ENCODE measurements at regions not wholly inside any gene's neighbourhood (a gene's known extent, or its start where the extent isn't known, plus 50 kb on each side); places are given as distances from the start of the nearest gene placed in this dataset.
"Not testable (repeated sequence)": the region's sequence is repeated elsewhere in the genome, so short reads cannot be mapped to it uniquely, and the experiment has no call there.

DNA sequence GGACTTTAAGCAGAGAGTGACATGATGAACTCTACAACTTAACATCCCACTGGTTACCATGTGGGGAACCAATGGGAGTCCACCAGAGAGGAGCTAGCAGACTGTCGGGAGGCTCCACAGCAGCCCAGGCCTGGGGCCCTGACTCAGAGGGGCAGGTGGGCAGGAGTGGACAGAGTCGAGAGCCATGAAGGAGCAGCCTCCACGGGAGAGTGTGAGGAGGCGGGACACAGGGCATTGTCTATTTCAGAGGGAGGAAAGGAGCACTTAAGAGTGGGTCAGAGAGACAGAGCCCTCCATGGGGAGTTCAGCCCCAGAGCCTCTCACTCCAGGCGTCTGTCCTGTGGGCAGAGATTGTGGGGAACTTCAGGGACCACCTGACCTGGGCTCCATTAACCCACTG lies 118.7 kb downstream of the CYP26B1 start:
- no peak for DNase-seq

DNA sequence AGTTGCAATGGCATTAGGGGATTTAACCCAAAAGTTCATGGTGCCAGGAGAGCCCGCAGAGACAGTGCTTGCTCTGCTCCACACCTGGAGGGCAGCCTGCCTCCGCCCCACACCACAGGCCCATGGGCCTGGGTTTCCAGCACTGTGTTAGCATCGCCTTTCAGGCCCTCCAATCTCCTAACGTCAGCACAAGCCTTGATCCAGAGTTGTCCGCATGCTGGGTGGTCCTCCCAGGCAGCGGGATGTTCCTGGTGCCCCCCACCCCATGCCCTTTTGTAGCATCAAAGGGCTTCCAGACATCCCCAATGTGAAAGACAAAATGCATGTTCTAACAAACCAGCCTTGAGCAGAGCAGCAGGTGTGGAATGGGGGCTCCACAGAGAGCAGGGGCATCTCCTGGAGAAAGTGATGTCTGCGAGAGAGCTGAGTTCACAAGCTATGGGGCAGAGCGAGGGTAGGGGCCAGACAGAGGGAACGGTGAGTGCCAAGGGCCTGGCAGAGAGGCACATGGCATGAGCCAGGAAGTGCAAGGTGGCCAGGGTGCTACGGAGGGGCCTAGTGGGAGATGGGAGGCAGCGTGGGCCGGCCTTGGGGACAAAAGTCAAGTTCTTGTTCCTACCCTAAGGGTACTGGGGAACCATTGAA lies 119.2 kb downstream of the CYP26B1 start:
- no peak for DNase-seq

DNA sequence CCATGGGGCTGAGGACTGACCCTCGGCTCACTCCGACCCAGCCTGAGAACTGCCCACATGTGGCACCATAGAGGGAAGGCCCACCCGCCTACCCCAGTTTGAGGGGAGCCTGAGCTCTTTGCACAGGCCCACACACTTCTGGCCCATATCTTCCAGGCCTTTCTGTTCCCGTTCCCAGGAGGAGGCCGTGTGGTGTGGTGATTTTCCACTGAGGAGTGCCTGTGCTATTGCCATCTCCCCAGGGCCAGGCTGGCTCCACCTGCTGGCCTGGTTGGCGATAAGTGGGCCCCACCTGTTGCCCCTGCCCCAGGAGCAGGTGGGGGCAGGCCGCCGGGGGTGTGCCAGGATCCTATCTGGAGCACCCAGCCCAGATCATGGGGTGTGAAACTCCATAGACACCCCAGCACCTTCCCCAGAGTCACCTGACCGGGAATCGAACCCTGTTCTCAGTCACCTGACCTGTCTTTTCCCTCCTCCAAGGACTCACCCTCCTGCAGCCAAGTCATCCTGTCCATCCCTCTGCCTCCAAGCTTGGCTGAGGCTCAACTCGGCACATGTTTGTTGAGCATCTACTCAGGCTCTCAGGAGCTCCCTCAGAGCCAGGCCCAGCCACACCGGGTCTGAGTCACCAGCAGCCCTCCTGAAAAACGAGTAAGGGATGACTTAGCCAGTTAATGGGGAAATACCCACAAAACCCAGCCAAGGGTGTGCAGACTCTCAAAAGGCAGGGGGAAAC lies 120.1 kb downstream of the CYP26B1 start:
- no peak for DNase-seq

DNA sequence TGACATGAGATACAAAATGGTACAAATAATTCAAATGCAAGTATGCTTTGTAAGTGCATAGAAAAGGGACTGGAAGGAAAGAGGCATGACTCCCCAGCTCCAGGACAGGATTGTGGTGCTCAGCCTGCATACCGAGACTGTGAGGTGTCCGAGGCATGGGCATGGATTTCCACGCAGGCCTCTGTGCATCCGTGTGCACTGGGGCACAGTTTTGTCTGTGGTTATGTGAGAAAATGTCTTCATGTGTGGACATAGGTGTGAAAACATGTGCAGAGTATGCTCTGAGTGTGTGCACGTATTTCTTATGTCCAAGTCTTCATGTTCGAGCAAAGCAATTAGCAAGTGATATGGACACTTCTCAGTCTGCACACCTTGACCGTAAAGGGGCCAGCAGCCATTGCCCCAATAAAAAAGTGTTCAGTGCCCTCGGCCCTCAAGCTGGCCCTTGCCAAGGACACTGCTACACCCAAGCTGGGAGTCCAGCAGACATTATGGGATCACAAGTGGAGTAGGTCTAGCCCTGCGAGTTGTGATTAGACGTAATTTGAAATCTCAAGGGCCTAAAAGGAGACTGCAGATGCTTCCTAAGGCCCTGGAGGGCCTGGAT lies 120.7 kb downstream of the CYP26B1 start:
- no peak for DNase-seq

DNA sequence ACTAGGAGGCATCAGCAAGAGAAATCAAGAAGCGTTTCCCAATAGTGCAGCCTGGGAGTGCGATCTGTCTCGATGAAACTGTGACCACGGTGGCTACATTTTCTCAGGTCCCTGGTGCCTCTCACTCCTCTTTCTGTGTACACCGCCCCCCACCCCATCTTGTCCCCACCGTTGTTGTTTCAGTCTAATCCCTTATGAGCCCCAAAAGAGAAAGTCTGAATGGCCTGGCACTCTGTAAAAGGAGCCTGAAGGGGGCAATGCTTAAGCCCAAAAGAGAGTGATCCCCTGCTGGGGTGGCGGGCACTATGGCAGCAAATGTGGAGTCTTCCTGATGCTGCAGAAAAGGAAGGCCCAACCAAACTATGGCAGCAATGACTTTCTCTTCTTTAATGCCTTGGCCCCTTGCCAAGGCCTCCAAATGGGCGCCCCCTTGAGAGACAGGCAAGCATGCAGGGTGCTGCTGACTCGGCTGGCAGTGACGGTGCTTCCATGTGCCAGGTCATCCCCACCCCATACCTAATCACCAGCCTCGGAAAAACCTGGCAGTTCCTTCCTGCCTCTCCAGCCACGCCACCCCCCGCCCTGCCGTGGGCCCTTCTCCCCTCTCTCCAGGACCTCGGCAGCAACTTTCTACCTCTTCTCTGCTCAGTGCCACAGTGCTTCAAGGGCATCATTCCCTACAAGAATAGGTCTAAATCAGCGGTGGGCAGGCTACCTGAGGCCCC lies 123.0 kb downstream of the CYP26B1 start:
- no peak for DNase-seq

DNA sequence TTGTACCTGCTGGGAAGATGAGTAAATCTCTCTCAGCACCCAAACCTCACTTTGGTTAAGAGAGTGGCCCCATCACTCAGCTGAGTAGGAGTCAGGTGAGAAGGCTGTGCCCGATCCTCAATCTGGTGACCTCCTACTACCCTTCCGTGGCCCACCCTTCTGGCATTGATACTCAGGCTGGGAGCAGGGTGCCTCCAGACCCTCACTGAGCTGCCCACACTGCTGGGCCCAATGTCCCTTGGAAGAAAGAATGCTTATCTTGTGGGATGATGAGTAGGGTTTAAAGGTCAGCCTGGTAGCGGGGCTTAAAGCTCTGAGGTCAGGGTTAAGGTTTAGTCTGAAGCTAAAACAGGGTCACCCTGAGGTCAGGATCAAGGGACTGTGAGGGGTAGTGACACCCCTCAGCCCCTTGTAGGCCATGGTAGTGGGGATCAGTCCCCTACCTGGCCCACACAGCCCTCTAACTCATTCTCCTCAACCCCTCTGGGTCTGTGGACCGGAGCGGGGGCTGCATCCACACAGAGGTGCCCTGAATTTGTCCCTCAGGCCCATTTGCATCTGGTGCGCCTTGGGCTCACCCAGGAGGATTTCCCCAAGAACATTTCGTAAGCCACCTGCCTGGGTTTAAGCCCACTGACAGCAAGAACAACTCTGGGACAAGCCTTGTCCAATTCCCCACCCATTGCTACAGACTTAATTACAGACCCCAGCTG lies 123.8 kb downstream of the CYP26B1 start:
- no peak for DNase-seq

DNA sequence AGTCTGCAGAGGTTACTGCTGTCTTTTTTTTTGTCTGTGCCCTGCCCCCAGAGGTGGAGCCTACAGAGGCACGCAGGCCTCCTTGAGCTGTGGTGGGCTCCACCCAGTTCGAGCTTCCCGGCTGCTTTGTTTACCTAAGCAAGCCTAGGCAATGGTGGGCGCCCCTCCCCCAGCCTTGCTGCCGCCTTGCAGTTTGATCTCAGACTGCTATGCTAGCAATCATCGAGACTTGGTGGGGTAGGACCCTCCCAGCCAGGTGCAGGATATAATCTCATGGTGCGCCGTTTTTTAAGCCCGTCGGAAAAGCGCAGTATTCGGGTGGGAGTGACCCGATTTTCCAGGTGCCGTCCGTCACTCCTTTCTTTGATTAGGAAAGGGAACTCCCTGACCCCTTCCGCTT lies 126.3 kb downstream of the CYP26B1 start:
- not testable (repeated sequence) for DNase-seq

DNA sequence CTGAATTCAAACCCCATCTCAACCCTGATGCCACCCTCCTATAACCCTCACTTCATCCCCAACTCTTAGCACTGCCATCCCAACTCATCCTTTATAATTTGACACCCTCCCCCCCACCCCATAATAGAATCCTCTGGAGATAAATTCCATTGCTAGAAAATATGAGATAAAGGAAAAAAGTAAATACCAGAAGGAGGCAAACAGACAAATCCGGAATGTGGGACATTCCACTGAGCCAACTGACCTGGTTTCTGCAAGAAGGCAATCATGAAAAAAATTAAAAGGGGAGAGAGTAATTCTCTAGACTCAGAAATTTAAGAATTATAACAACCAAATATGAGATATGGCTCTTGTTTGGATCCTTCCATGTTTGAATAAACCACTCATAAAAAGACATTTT lies 132.4 kb downstream of the CYP26B1 start:
- DNase-seq: no peak

DNA sequence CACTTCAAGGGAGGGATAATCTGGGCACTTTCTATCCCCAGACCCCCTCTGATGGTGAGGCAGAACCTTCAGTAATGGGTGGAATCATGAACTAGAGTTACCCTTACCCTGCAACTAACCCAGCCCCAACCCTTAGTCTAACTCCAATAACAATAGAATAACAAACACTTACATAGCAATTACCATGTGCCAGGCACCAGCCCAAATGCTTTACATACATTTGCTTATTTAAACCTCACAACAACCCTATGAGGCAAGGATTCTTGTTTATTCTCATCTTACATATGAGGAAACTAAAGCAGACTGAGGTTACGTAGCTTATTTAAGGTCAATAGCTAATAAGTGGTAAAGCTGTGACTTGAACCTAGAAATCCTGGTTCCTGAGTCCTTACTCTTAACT lies 132.8 kb downstream of the CYP26B1 start:
- no peak for DNase-seq

DNA sequence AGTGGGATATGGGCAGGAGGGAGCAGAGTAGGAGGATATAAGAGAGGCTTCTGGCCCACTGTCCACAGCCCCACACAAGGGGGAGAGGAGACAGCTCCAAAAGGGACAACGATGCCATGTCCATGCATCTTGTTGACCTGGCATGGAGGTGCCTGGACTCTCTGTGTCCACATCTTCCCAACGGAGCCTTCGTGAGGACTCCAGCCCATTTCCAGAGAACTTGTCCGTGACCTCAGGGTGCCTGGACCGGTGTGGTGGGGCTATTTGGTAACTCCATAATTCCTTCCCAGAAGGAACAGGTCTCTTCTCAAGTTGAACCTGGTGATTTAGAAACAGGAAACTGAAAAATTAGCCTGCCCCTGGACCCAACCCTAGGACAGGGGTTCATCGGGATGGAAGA lies 133.9 kb downstream of the CYP26B1 start:
- no peak for DNase-seq

DNA sequence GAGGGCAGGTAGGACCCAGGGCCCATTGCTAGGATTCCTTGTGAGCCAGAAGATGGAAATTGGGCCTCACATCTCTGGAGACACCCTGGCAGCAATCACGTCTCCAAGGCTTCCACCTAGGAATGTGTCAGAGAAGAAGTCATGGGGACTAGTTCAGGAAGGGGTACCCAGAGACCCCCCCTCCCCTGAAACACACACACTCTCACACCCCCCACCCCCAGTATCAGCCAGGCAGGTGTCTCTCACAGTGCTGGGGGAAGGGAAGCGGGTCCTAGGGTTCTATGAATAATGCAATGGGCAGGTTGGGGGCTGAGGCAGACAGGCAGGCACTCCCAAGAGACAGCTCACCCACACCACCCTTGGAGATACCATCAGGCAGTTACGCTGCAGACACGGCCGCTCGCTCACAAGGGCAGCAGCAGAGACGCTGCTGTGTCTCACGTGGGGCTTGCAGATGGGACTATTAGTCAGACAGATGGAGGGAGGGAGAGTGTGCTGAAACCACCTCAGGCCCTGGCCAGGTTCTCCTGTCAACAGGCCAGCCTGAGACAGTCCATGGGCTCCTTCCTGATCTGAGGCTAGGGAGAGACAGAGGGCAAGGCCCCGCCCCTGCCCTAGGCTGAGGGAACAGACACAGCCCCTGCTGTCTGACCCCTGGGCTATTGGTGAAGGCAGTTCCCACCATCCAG lies 134.6 kb downstream of the CYP26B1 start:
- no peak for DNase-seq

DNA sequence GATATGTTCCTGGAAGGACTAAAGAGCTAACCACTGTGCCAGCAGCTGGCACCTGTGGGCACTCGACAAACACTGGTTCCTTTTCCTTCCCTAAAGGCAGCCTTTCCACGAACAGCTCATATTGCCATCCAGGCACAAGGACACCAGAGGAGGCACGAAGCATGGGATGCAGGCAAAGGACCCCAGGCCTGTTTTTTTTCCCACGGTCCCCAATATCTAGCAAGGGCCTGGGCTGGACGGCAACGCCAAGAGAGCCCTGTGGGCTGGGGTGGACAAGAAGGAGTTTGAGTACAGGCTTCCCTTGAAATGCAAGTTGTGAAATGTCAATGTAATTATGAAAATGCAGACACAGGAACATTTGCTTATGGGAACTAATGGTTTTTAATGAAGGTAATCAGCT lies 135.9 kb downstream of the CYP26B1 start:
- no peak for DNase-seq

DNA sequence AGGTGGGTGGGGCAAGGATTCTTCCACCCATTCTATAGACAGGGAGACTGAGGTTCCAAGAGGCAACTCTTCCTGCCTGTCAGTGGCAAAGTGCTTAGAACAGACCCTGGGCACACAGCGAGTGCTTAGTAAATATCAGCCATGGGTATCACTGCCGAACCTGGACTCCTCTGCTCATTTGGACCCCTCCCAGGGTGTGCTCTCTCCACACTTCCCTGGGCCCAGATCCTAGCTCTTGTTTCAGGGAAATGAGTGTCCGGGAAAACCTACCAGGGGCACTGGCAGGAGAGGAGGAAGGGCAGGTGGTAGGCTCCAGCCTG lies 136.3 kb downstream of the CYP26B1 start:
- DNase-seq: no peak

DNA sequence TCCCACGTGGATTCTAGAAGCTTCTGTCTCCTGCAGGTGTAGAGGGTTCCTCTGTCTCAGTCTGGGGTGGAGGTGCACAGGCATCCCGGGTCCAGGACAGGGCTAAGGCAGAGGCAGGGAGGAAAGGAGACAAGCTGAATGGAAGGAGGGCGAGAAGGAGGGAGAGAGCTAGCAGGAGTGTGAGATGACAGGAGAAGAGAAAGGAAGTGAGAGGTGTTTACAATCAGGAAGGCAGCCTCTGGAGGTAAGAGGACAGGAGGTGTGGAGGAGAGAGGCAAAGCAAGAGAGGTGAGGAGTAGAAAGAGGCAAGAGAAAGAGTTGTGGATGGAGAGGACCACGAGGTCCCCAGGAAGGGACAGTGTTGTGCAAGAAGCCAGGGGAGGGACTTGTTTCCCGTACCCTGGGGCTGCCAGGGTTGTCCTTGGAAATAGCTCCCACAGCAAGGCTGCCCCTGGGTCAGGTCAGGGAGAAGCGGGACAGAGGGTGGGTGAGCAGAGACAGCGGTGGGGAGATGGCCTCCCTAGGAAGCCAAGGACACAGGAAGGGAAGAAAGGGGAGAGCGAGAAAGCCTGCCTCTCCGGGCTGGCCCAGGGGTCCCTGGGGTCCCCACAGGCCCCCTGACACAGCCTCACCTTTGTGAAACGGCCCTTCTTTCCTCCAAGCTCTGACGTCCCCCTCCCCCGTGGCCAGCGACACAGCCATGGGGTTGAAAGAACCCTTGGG lies 136.9 kb downstream of the CYP26B1 start:
- no peak for DNase-seq

DNA sequence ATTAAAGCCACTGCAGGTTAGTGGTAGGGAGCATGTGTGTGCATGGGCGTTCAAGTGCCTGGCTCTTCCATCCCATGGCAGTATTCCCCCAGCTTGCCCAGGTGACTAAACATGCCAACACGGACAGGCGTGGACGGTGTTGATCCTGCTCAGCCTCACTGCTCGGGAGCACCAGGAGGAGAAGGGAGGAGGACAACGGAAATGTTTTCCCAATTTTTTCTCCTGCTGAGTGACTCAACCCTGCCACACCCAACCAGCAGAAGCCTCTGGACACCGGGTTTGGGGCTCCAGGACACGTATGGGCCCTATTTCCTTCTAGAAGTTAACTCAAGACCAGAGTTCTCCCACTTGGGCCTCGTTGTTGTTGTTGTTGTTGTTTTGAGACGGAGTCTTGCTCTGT lies 139.1 kb downstream of the CYP26B1 start:
- DNase-seq: no peak

DNA sequence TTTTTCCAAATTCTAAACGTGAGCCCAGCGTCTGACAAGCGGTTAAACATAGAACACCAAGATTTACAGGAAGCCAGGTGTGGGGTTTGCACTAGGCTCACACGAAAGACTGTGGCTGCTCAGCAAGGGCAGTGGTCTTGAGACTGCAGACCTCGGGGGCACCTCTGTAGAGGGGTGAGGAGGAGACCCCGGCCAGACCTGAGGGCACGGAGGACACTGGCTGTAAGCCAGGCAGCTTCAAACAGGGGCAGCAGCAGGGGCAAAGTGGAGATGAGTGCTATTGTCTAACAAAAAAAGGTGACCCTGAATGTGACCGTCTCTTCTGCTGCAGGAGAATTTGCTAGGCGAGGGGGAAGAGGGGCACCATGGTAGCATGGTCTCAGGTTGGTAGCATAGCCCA lies 140.3 kb downstream of the CYP26B1 start:
- DNase-seq: no peak

DNA sequence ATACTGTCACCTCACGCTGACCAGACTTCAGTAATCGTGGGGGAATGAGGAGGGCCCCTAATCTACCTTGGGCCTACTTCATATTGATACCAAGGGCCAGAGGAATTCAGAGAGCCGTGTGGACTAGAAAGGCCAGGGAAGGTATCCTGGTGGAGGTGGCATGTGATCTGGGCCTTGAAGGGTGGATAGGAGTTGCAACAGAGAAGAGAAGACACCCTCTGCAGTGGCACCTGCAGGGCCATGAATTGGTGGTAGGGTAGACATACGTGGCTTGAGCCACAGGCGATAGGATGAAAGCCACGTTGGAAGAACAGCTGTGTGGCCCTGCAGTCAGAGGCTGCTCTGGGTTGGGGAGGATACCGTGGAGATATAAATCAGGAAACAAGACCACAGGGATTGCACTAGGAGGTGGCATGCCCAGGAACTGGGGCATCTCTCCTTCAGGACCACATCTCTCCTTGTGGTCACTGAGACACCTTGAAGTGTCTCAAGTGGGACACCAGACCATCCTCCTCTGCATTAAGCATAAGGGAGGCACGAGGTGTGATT lies 141.4 kb downstream of the CYP26B1 start:
- DNase-seq: no peak

DNA sequence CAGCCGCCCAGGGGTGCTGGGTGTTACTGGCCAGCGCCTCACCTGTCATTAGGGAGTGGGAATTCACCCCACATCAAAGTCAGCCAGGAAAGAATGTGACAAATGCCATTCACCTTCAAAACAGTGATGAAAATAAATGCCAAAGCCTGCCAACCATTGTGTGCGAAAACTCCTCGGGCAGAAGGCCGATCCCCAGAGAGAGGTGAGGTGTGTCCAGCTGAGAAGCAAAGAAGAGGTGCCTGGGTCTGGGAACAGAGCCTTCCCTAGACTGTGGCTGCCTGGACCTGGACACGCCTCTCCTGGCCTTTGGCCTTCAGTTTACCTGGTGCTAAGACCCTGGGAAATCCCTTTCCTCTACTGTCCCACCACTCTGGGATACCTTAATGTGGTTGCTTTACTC lies 142.7 kb downstream of the CYP26B1 start:
- no peak for DNase-seq

DNA sequence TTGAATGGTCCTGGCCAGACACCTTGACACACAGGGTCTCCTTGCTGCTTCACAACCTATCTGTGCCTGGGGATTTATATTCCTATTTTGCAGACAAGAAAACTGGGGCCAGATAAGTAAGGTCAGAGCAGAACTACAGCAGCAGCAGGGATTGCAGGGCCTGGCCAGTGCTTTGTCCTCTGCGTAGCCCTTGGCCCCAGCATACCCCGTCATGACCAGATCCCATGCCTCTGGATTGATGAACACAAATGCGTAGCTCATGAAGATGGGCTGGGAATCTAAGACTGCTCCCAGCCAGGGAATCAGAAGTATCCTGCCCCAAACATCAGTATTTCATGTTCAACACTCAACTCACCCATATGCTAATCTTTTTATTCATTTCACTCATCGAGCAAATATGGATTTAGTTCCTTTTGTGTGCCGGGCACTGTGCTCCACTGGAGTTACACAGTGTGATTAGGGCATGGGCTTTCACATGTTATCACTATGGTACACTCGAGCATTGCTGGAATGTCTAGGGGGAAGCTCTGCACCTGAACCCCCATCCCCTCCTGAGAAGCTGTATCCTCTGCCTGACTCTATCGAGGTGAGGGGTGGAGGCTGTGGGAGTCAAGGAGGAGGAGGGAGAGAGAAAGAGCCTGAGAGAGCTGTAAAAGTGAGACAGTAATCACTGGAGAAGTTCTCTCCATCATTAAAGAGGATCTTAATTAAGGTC lies 143.3 kb downstream of the CYP26B1 start:
- DNase-seq: no peak

DNA sequence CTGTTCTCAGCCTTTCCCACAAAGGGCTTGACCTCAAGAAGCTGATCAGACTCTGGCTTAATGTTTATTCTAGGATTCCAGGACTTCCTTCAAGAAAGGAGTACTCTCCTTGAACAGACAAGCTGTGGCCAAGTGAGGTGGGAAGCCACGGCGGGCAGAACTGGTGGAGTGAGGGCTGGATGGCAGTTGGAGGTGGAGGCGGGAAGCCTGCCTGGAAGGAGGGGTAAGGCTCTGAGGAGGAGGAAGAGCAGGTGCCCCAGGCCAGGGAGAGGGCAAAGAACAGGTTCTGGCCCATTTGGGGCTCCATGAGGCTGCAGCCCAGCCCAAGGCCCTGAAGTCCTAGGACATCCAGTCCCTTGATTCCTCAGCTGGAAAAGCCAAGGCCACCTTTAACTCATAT lies 143.9 kb downstream of the CYP26B1 start:
- no peak for DNase-seq

DNA sequence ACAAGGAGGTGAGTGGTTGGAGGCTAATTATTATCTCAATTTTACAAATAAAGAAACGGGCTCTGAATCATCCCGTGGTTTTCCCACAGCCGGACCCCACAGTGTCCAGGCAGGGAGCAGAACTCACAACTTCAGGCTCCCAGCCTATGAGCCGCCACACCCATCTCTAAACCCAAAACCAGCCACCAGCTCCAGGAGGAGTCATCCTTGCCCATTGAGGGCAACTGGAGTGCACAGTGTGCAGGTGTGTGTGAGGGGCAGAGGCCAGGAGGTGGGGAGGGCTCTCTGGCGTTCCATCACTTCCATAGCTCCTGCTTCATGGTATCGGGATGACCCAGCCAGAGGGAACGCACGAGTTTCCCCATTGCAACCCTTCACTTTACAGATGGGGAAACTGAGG lies 144.5 kb downstream of the CYP26B1 start:
- DNase-seq: no peak
